ENCODE measurements at regions not wholly inside any gene's neighbourhood (a gene's known extent, or its start where the extent isn't known, plus 50 kb on each side); places are given as distances from the start of the nearest gene placed in this dataset.

DNA sequence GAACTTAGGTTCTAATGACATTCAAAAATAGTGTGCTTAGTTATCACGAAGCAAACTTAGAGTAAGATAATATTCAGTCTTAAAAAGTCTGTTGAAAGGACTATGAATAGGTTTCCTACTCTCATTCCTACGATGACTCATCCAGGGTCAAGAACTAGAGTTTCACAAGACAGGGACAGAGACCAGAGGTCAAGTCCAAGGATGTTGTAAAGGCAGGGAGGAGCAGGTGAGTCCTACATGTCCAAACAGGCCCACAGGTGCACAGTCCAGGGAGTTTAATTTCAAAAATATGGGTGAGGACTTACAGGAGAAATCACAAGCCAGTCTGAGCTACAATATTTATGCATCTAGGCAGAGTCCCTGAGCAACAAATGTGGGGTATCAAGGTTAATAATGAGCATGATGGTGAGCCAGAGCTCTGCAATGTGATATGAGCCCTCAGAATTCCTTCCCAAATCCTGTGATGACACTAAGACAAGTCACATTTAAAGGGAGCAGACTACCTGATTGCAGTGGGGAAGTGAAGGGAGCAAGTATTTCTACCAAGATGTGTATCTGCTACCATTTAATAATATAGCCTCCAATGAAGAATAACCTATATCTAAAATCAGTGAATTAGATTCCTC, 100.0 kb upstream of the NRIP1 start (continued):
- no peak for TF ChIP-seq KMT2A (CRISPR knock-in tag; IDR thresholded peaks at IDR 0.05)
- TF ChIP-seq FOXJ3 (CRISPR knock-in tag; IDR thresholded peaks at IDR 0.05; ENCODE audit: borderline replicate concordance), result no peak
- TF ChIP-seq ZNF646 (CRISPR knock-in tag; IDR thresholded peaks at IDR 0.05), result no peak
- TF ChIP-seq, protein P1, sequence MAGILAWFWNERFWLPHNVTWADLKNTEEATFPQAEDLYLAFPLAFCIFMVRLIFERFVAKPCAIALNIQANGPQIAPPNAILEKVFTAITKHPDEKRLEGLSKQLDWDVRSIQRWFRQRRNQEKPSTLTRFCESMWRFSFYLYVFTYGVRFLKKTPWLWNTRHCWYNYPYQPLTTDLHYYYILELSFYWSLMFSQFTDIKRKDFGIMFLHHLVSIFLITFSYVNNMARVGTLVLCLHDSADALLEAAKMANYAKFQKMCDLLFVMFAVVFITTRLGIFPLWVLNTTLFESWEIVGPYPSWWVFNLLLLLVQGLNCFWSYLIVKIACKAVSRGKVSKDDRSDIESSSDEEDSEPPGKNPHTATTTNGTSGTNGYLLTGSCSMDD (CRISPR knock-in tag; IDR thresholded peaks at IDR 0.05), result no peak
- no peak for TF ChIP-seq CSRNP2 (CRISPR knock-in tag; conservative IDR thresholded peaks at IDR 0.05; ENCODE audit: low read depth)
- no peak for TF ChIP-seq NFE2 (CRISPR knock-in tag; IDR thresholded peaks at IDR 0.05)
- TF ChIP-seq, protein P2, sequence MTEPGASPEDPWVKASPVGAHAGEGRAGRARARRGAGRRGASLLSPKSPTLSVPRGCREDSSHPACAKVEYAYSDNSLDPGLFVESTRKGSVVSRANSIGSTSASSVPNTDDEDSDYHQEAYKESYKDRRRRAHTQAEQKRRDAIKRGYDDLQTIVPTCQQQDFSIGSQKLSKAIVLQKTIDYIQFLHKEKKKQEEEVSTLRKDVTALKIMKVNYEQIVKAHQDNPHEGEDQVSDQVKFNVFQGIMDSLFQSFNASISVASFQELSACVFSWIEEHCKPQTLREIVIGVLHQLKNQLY (CRISPR knock-in tag; IDR thresholded peaks at IDR 0.05), result no peak
- no peak for TF ChIP-seq MXI1 (IDR thresholded peaks at IDR 0.05; ENCODE audit: borderline replicate concordance, low read depth, low read length)
- no peak for TF ChIP-seq THAP7 (CRISPR knock-in tag; IDR thresholded peaks at IDR 0.05)
- TF ChIP-seq ZNF18 (CRISPR knock-in tag; IDR thresholded peaks at IDR 0.05; ENCODE audit: insufficient replicate concordance), result no peak
- no peak for TF ChIP-seq ZNF782 (CRISPR knock-in tag; IDR thresholded peaks at IDR 0.05; ENCODE audit: borderline replicate concordance)
- no peak for TF ChIP-seq ZNF598 (CRISPR knock-in tag; IDR thresholded peaks at IDR 0.05; ENCODE audit: borderline replicate concordance)
- no peak for TF ChIP-seq SRSF1 (optimal IDR thresholded peaks at IDR 0.05; ENCODE audit: low read depth, low read length)
- TF ChIP-seq NFE2L2 (IDR thresholded peaks at IDR 0.05; ENCODE audit: low read length), result no peak
- no peak for TF ChIP-seq ZNF567 (CRISPR knock-in tag; IDR thresholded peaks at IDR 0.05; ENCODE audit: borderline replicate concordance)
- no peak for TF ChIP-seq MXD1 (CRISPR knock-in tag; IDR thresholded peaks at IDR 0.05)
- no peak for TF ChIP-seq RAD51 (IDR thresholded peaks at IDR 0.05; ENCODE audit: borderline replicate concordance)
